ENCODE measurements at regions not wholly inside any gene's neighbourhood (a gene's known extent, or its start where the extent isn't known, plus 50 kb on each side); places are given as distances from the start of the nearest gene placed in this dataset.
"Not testable (repeated sequence)": the region's sequence is repeated elsewhere in the genome, so short reads cannot be mapped to it uniquely, and the experiment has no call there.

- Mint-ChIP-seq H3K36me3 (no peaks in the 10 kb centered on the region), H3K27me3 (no peaks in the 10 kb centered on the region), H3K4me1 (no peaks in the 10 kb centered on the region), H3K4me3 (no peak overlapping the region), H3K27ac (no peak overlapping the region), H3K9me3 (peaks cover 0 to 10% (median 2%) of the 10 kb centered on the region in 9 donors)
- POLR2A ChIA-PET, result no interaction called here
- DNase-seq (no peak), ATAC-seq (no peak)
These were observed 364.4 kb upstream of the EPHA5 start for GRCh38 chr4:66034671-66035070.

- DNase-seq, result no peak
- peaks cover 0 to 10% (median 2%) of the 10 kb centered on the region in 9 donors for H3K9me3 Mint-ChIP-seq
- no peak overlapping the region for H3K4me3 Mint-ChIP-seq
- H3K27me3 Mint-ChIP-seq, result no peaks in the 10 kb centered on the region
- H3K27ac Mint-ChIP-seq, result no peak overlapping the region
- no peaks in the 10 kb centered on the region for H3K4me1 Mint-ChIP-seq
- POLR2A ChIA-PET, result no interaction called here
- no peaks in the 10 kb centered on the region for H3K36me3 Mint-ChIP-seq
- ATAC-seq, result no peak
These were observed 364.0 kb upstream of the EPHA5 start for GRCh38 chr4:66034262-66034661.

DNA sequence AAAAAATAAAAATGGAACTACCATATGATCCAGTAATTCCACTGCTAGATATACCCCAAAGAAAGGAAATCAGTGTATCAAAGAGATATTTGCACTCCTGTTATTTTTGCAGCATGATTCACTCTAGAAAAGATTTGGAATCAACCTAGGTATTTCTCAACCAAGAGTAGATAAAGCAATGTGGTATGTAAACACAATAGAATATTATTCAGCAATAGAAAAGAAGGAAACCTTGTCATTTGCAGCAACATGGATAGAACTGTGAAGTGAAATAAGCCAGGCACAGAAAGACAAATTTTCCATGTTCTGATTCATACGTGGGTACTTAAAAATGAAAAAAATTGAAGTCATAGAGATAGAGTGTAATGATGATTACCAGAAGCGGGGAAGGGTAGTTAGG is 362.3 kb upstream of the EPHA5 start:
- no peak for DNase-seq
- Mint-ChIP-seq H3K36me3 (no peaks in the 10 kb centered on the region), H3K9me3 (peaks cover 0 to 17% (median 5%) of the 10 kb centered on the region in 9 donors), H3K27me3 (no peaks in the 10 kb centered on the region), H3K27ac (no peak overlapping the region), H3K4me1 (no peaks in the 10 kb centered on the region), H3K4me3 (no peak overlapping the region)
- POLR2A ChIA-PET, result no interaction called here
- ATAC-seq, result no peak

- Mint-ChIP-seq H3K9me3 (peaks cover 0 to 22% (median 5%) of the 10 kb centered on the region in 9 donors), H3K4me1 (no peaks in the 10 kb centered on the region), H3K27me3 (no peaks in the 10 kb centered on the region), H3K27ac (no peak overlapping the region), H3K36me3 (no peaks in the 10 kb centered on the region), H3K4me3 (no peak overlapping the region)
- ATAC-seq (no peak), DNase-seq (no peak)
- POLR2A ChIA-PET, result no interaction called here
These were observed 358.4 kb upstream of the EPHA5 start for GRCh38 chr4:66028668-66029067.

DNA sequence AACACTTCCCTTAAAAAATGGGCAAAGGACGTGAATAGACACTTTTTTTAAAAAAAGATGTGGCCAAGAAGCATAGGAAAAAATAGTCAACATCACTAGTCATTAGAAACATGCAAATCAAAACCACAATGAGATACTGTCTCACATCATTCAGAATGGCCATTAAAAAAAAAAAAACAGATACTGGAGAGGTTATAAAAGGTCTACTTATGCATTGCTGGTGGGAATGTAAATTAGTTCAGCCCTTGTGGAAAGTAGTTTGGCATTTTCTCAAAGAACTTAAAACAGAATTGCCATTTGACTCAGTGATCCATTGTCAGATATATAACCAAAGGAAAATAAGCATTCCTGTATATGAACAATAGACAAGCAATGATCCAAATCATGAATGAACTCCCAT is 352.8 kb upstream of the EPHA5 start:
- Mint-ChIP-seq H3K4me1 (no peaks in the 10 kb centered on the region), H3K36me3 (peaks cover 0 to 9% (median 0%) of the 10 kb centered on the region in 3 donors), H3K27ac (no peak overlapping the region), H3K9me3 (peaks cover 0 to 47% (median 10%) of the 10 kb centered on the region in 9 donors), H3K4me3 (no peak overlapping the region), H3K27me3 (no peaks in the 10 kb centered on the region)
- no peak for ATAC-seq
- POLR2A ChIA-PET, result no interaction called here
- DNase-seq, result no peak

DNA sequence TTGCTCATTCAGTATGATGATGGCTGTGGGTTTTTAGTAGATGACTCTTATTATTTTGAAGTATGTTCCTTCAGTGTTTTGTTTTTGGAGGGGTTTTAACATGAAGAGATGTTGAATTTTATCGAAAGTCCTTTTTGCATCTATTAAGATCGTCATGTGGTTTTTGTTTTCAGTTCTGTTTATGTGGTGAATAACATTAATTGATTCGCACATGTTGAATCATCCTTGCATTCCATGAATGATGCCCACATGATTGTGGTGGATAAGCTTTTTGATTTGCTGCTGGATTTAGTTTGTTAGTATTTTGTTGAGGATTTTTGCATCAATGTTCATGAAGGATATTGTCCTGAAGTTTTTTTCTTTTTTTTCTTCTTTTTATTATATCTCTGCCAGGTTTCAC is 347.4 kb upstream of the EPHA5 start:
- Mint-ChIP-seq H3K27ac (no peak overlapping the region), H3K36me3 (peaks cover 0 to 13% (median 2%) of the 10 kb centered on the region in 3 donors), H3K27me3 (no peaks in the 10 kb centered on the region), H3K4me3 (no peak overlapping the region), H3K4me1 (peaks cover 0 to 2% (median 0%) of the 10 kb centered on the region in 4 donors), H3K9me3 (peaks cover 0 to 55% (median 23%) of the 10 kb centered on the region in 9 donors)
- POLR2A ChIA-PET, result no interaction called here
- no peak for ATAC-seq
- no peak for DNase-seq

DNA sequence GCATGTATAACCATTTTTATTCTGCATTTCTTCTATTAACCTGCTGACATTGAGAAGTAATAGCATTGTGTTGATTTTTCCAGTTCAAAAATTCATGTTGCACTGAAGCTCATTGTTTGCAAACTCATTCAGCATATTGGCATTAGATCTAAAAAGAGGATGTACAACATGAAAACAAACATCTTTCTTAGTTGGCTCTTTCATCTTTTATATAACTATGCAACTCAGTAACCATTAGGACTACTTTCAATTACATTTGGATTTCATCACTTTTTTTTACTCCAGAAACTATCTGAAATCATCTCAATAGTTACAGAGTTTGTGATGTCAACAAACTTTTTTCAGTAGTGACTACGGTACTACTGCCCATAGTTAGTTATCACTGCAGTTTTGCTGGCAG is 346.0 kb upstream of the EPHA5 start:
- no peak for ATAC-seq
- H3K9me3 Mint-ChIP-seq, result peaks cover 3 to 57% (median 25%) of the 10 kb centered on the region in 9 donors
- H3K27me3 Mint-ChIP-seq, result no peaks in the 10 kb centered on the region

GRCh38 chr4:66014146-66014765 is 344.0 kb upstream of the EPHA5 start:
- H3K36me3 Mint-ChIP-seq, result peaks cover 0 to 16% (median 2%) of the 10 kb centered on the region in 3 donors
- no peak overlapping the region for H3K4me3 Mint-ChIP-seq
- POLR2A ChIA-PET, result no interaction called here
- DNase-seq (no peak), ATAC-seq (no peak)
- H3K27me3 Mint-ChIP-seq, result no peaks in the 10 kb centered on the region
- H3K9me3 Mint-ChIP-seq, result peaks cover 11 to 56% (median 27%) of the 10 kb centered on the region in 9 donors
- H3K27ac Mint-ChIP-seq, result no peak overlapping the region
- peaks cover 0 to 2% (median 0%) of the 10 kb centered on the region in 4 donors for H3K4me1 Mint-ChIP-seq

More for the DNA sequence above, 346.0 kb upstream of the EPHA5 start:
- Mint-ChIP-seq H3K36me3 (peaks cover 0 to 13% (median 2%) of the 10 kb centered on the region in 3 donors), H3K27ac (no peak overlapping the region), H3K4me1 (peaks cover 0 to 2% (median 0%) of the 10 kb centered on the region in 4 donors), H3K4me3 (no peak overlapping the region)
- DNase-seq, result no peak
- POLR2A ChIA-PET, result no interaction called here

- H3K36me3 Mint-ChIP-seq, result no peaks in the 10 kb centered on the region
- no peak for DNase-seq
- H3K9me3 Mint-ChIP-seq, result peaks cover 0 to 36% (median 2%) of the 10 kb centered on the region in 9 donors
- no peak overlapping the region for H3K4me3 Mint-ChIP-seq
- H3K27me3 Mint-ChIP-seq, result no peaks in the 10 kb centered on the region
- no peaks in the 10 kb centered on the region for H3K4me1 Mint-ChIP-seq
- H3K27ac Mint-ChIP-seq, result no peak overlapping the region
- POLR2A ChIA-PET, result no interaction called here
- ATAC-seq, result no peak
These were observed 330.3 kb upstream of the EPHA5 start for GRCh38 chr4:66000510-66001117.

DNA sequence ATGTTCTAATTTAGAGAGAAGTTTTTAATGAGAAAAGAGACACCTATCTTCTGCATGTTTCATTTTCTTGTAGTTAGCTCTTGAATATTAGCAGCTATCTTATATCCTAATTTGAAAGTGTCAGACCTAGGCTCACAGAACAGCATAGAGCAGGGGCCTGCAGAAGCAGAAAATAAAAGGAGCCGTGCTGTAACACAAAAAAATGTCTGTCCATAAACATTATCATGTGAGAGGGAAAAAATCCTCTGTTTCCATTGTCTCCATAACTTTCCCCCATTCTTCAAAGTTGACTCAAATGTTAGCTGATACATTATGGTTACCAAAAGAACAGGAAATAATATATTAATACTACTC is 329.2 kb upstream of the EPHA5 start:
- Mint-ChIP-seq H3K27me3 (no peaks in the 10 kb centered on the region), H3K4me1 (no peaks in the 10 kb centered on the region), H3K27ac (no peak overlapping the region), H3K4me3 (no peak overlapping the region), H3K36me3 (no peaks in the 10 kb centered on the region), H3K9me3 (peaks cover 0 to 36% (median 2%) of the 10 kb centered on the region in 9 donors)
- DNase-seq, result no peak
- no peak for ATAC-seq
- POLR2A ChIA-PET, result no interaction called here

GRCh38 chr4:65998807-65999517 is 328.7 kb upstream of the EPHA5 start:
- POLR2A ChIA-PET, result not testable (repeated sequence)
- peaks cover 0 to 34% (median 2%) of the 10 kb centered on the region in 9 donors for H3K9me3 Mint-ChIP-seq

DNA sequence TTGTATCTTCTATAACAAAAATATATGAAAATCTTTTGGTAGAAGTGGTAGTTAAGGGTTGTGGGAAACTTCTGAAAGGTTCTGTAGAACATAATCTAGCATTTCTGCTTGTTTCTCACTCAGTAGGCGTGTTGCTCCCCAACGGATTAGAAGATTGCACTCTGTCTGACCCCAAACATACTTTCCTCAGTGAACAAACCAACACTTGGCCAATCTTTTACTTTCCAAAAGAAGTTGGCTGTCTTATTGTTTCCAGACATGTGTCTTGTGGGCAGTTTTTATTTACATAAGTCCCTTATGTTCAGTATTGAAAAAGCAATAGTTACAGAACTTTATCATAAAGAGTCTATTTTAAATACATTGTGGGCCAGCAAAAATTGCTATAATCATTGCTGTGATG is 312.8 kb upstream of the EPHA5 start:
- no peak overlapping the region for H3K4me3 Mint-ChIP-seq
- no peak overlapping the region for H3K27ac Mint-ChIP-seq
- H3K27me3 Mint-ChIP-seq, result no peaks in the 10 kb centered on the region
- POLR2A ChIA-PET, result no interaction called here
- no peaks in the 10 kb centered on the region for H3K36me3 Mint-ChIP-seq
- H3K4me1 Mint-ChIP-seq, result no peaks in the 10 kb centered on the region
- DNase-seq (no peak), ATAC-seq (no peak)
- peaks cover 3 to 49% (median 12%) of the 10 kb centered on the region in 9 donors for H3K9me3 Mint-ChIP-seq

More at GRCh38 chr4:65998807-65999517, 328.7 kb upstream of the EPHA5 start:
- not testable (repeated sequence) for H3K27me3 Mint-ChIP-seq, H3K36me3 Mint-ChIP-seq, DNase-seq, H3K27ac Mint-ChIP-seq, H3K4me3 Mint-ChIP-seq, H3K4me1 Mint-ChIP-seq, ATAC-seq

DNA sequence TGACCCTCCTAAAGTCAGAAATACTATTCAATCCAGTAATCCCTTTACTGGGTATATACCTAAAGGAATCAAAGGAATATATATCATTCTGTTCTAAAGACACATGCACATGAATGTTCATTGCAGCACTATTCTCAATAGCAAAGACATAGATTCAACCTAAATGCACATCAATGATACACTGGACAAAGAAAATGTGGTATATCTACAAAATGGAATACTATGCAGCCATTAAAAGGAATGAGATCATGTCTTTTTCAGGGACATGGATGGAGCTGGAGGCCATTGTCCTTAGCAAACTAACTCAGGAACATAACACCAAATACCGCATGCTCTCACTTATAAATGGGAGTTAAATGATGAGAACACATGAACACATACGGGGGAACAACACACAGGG is 306.0 kb upstream of the EPHA5 start:
- H3K36me3 Mint-ChIP-seq, result no peaks in the 10 kb centered on the region
- peaks cover 5 to 34% (median 13%) of the 10 kb centered on the region in 9 donors for H3K9me3 Mint-ChIP-seq
- ATAC-seq (no peak), DNase-seq (no peak)
- no peak overlapping the region for H3K27ac Mint-ChIP-seq
- no peak overlapping the region for H3K4me3 Mint-ChIP-seq
- POLR2A ChIA-PET, result no interaction called here
- no peaks in the 10 kb centered on the region for H3K27me3 Mint-ChIP-seq
- no peaks in the 10 kb centered on the region for H3K4me1 Mint-ChIP-seq

All from naive thymus-derived CD8-positive, alpha-beta T cell (primary cell).